A673 (cell line): ENCODE measurements at regions not wholly inside any gene's neighbourhood (a gene's known extent, or its start where the extent isn't known, plus 50 kb on each side); places are given as distances from the start of the nearest gene placed in this dataset.

Experiments
- EZH2 ChIP-seq: fragments of 200-600 bp; sonication (generic); IDR thresholded peaks from 2 replicates; pipeline ENCODE4 v1.6.1; 2017; ENCODE audit warnings: borderline replicate concordance, low read depth, mild to moderate bottlenecking, mixed read lengths, antibody characterized with exemption, low read length; ENCODE audit not compliant: poor library complexity, severe bottlenecking
- TF ChIP-seq, protein P1 (sequence below): fragments of 300-800, 200-600 bp; sonication (generic); conservative IDR thresholded peaks from 2 replicates; pipeline ENCODE4 v1.5.1; 2017; ENCODE audit warnings: low read depth, mild to moderate bottlenecking, antibody characterized with exemption, low read length, moderate library complexity, mixed read lengths

DNA sequence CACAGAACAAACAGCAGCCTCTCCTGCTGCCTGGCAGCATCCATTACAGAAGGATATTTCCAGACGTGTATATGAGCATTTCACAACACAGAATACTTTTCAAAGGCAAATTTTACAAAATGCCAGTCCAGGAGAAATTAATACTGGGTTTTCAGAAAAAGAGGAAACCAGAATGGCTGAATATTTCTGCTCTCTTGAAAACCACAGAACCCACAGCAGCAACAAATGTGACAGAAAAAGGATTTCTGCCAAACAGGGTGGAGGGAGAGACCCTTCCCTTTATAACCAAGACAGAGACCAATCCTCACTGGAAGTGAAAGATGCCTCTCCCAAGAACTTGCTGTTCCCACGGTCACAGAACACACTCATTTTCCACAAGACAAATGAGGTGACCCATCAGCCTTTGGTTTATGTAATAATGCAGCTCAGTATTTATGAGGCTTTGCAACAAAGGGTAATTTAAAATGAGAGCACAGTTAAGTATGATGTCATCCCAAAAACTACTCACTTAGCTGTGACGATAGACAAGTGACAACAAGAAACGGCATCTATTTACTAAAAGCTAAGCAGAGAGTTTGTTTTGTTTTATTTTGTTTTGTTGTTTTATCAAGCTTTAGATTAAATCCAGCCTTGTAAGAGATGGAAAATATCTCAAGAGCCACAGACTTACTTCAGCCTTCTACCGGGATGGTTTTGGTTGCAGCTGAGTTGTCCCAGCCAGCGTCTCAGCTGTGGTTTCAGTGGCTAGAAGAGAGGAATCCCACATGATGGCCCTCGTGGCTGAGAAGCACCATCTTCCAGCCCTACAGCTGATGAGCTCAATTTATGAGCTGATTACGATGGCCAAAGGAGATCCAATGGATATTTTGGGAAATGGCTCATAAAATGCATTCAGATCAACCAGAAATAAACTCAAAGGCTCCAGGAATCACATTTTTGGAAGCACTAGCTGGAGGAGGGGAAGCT, 249.3 kb upstream of the AGAP1 start:
- TF ChIP-seq, protein P1, sequence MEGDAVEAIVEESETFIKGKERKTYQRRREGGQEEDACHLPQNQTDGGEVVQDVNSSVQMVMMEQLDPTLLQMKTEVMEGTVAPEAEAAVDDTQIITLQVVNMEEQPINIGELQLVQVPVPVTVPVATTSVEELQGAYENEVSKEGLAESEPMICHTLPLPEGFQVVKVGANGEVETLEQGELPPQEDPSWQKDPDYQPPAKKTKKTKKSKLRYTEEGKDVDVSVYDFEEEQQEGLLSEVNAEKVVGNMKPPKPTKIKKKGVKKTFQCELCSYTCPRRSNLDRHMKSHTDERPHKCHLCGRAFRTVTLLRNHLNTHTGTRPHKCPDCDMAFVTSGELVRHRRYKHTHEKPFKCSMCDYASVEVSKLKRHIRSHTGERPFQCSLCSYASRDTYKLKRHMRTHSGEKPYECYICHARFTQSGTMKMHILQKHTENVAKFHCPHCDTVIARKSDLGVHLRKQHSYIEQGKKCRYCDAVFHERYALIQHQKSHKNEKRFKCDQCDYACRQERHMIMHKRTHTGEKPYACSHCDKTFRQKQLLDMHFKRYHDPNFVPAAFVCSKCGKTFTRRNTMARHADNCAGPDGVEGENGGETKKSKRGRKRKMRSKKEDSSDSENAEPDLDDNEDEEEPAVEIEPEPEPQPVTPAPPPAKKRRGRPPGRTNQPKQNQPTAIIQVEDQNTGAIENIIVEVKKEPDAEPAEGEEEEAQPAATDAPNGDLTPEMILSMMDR: no peak
- no peak for TF ChIP-seq EZH2
